Stimulated activated CD4-positive, alpha-beta T cell treated with anti-CD3 and anti-CD28 coated beads, Interleukin-12 subunit alpha, Interleukin-12 subunit beta, amount 100 ng/mL, for 24 hours (primary cell): ENCODE measurements at regions not wholly inside any gene's neighbourhood (a gene's known extent, or its start where the extent isn't known, plus 50 kb on each side); places are given as distances from the start of the nearest gene placed in this dataset.
A peak's percentile ranks its signal among the peaks of the same experiment; 100 is the strongest.
"Not testable (repeated sequence)": the region's sequence is repeated elsewhere in the genome, so short reads cannot be mapped to it uniquely, and the experiment has no call there.

ENCODE experiments used
- DNase-seq, 2 experiments: peaks; one replicate each; pipeline ENCODE4 v3.0.0-alpha.2; 2020; ENCODE audit warnings: low read depth in 2 of 2

GRCh38 chr1:815147-815922 is 108.4 kb upstream of the SAMD11 start:
- DNase-seq: not testable (repeated sequence)

GRCh38 chr1:817071-817599 is 106.6 kb upstream of the SAMD11 start:
- not testable (repeated sequence) for DNase-seq

- DNase-seq: not testable (repeated sequence)
These were observed 105.8 kb upstream of the SAMD11 start for GRCh38 chr1:817658-818617.

GRCh38 chr1:818618-819291 is 105.0 kb upstream of the SAMD11 start:
- no peak for DNase-seq

- DNase-seq: no peak
These were observed 102.8 kb upstream of the SAMD11 start for GRCh38 chr1:820962-821361.

GRCh38 chr1:826808-827207 is 96.9 kb upstream of the SAMD11 start:
- not testable (repeated sequence) for DNase-seq

- peak; percentile 91 to 97 for DNase-seq
These were observed 96.3 kb upstream of the SAMD11 start for GRCh38 chr1:827211-828063.

- not testable (repeated sequence) for DNase-seq
These were observed 94.4 kb upstream of the SAMD11 start for GRCh38 chr1:829324-829723.

- not testable (repeated sequence) for DNase-seq
These were observed 93.8 kb upstream of the SAMD11 start for GRCh38 chr1:829932-830331.

GRCh38 chr1:830750-831149 is 93.0 kb upstream of the SAMD11 start:
- DNase-seq: not testable (repeated sequence)

- no peak for DNase-seq
These were observed 92.2 kb upstream of the SAMD11 start for GRCh38 chr1:831522-831921.

GRCh38 chr1:832136-832535 is 91.6 kb upstream of the SAMD11 start:
- DNase-seq: no peak

- DNase-seq: not testable (repeated sequence)
These were observed 90.5 kb upstream of the SAMD11 start for GRCh38 chr1:833226-833625.

GRCh38 chr1:835509-835908 is 88.2 kb upstream of the SAMD11 start:
- DNase-seq: not testable (repeated sequence)

- DNase-seq: not testable (repeated sequence)
These were observed 86.1 kb upstream of the SAMD11 start for GRCh38 chr1:837601-838000.

GRCh38 chr1:838291-838690 is 85.4 kb upstream of the SAMD11 start:
- DNase-seq: not testable (repeated sequence)

- DNase-seq: not testable (repeated sequence)
These were observed 83.1 kb upstream of the SAMD11 start for GRCh38 chr1:840592-840991.

- DNase-seq: not testable (repeated sequence)
These were observed 81.9 kb upstream of the SAMD11 start for GRCh38 chr1:841671-842425.

- not testable (repeated sequence) for DNase-seq
These were observed 80.9 kb upstream of the SAMD11 start for GRCh38 chr1:842799-843198.

GRCh38 chr1:843946-844345 is 79.8 kb upstream of the SAMD11 start:
- DNase-seq: not testable (repeated sequence)
